SK-N-SH (cell line): ENCODE measurements at regions not wholly inside any gene's neighbourhood (a gene's known extent, or its start where the extent isn't known, plus 50 kb on each side); places are given as distances from the start of the nearest gene placed in this dataset.

ENCODE experiments used
- CTCF ChIA-PET: fragments of 300-600, 350-600 bp; formaldehyde crosslinking; extraction: SDS; loops from one replicate; lab custom pipeline; 2021; lab: Yijun Ruan, JAX
- POLR2A ChIA-PET: fragments of 350-600 bp; sonication (Branson Sonifier 250); formaldehyde crosslinking; extraction: SDS; loops from one replicate; lab custom pipeline; 2020; ENCODE audit warnings: antibody characterized with exemption, inconsistent platforms; lab: Yijun Ruan, JAX
- DNase-seq: peaks from one replicate; pipeline ENCODE4 v3.0.0; 2012
- H2AFZ ChIP-seq: fragments of 200-600 bp; sonication (generic); 2 replicates; pipeline ENCODE4 v1.8.1; 2016; ENCODE audit warnings: antibody characterized with exemption, mild to moderate bottlenecking, low read depth
- H3F3A ChIP-seq: fragments of 200-600 bp; sonication (generic); replicated peaks from 2 replicates; pipeline ENCODE3; 2016; ENCODE audit warnings: antibody characterized with exemption, mild to moderate bottlenecking; ENCODE audit not compliant: insufficient read depth
- H3K27ac ChIP-seq, 2 experiments: fragments of 200-500 bp in 1 of 2; fragments of 200-600 bp in 1 of 2; sonication (Bioruptor generic) in 1 of 2; sonication (generic), shearing (Covaris generic) in 1 of 2; 2 replicates each; pipeline versions ENCODE4 v1.5.1 to v1.6.1; 2014 to 2016; ENCODE audit warnings: low read depth in 2 of 2, inconsistent platforms in 1 of 2, low read length in 1 of 2, mild to moderate bottlenecking in 1 of 2, mixed read lengths in 1 of 2
- H3K27me3 ChIP-seq: fragments of 200-600 bp; sonication (generic), shearing (Covaris generic); 2 replicates; pipeline ENCODE4 v1.6.1; 2016; ENCODE audit warnings: mixed run types; ENCODE audit not compliant: insufficient read depth
- H3K36me3 ChIP-seq, 2 experiments: fragments of 200-500 bp in 1 of 2; fragments of 200-600 bp in 1 of 2; sonication (Bioruptor generic) in 1 of 2; sonication (generic) in 1 of 2; replicated peaks in 1 of 2; 2 replicates each; pipeline versions ENCODE3 to v1.5.1; 2014 to 2016; ENCODE audit warnings: low read length in 1 of 2, mild to moderate bottlenecking in 1 of 2; ENCODE audit not compliant: insufficient read depth in 2 of 2, control insufficient read depth in 1 of 2
- H3K4me1 ChIP-seq, 2 experiments: fragments of 200-500 bp in 1 of 2; fragments of 200-600 bp in 1 of 2; sonication (Bioruptor generic) in 1 of 2; sonication (generic), shearing (Covaris generic) in 1 of 2; 2 replicates each; pipeline versions ENCODE4 v1.5.1 to v1.6.1; 2014 to 2016; ENCODE audit warnings: low read depth in 1 of 2, low read length in 1 of 2, mixed run types in 1 of 2; ENCODE audit not compliant: insufficient read depth in 2 of 2, control insufficient read depth in 1 of 2
- H3K4me2 ChIP-seq: fragments of 200-600 bp; sonication (generic), shearing (Covaris generic); 2 replicates; pipeline ENCODE4 v1.6.1; 2017; ENCODE audit warnings: mixed run types
- H3K4me3 ChIP-seq, 2 experiments: fragments of 200-500 bp in 1 of 2; fragments of 200-600 bp in 1 of 2; sonication (Bioruptor generic) in 1 of 2; sonication (generic), shearing (Covaris generic) in 1 of 2; 2 replicates each; pipeline versions ENCODE4 v1.5.1 to v1.8.1; 2014 to 2016; ENCODE audit warnings: low read depth in 2 of 2, inconsistent platforms in 1 of 2, low read length in 1 of 2, mild to moderate bottlenecking in 1 of 2, mixed read lengths in 1 of 2, moderate library complexity in 1 of 2
- H3K79me2 ChIP-seq: fragments of 200-600 bp; sonication (generic); 2 replicates; pipeline ENCODE4 v1.8.1; 2017; ENCODE audit warnings: mild to moderate bottlenecking; ENCODE audit not compliant: insufficient read depth
- H3K9ac ChIP-seq: fragments of 200-600 bp; sonication (generic); 2 replicates; pipeline ENCODE4 v1.6.1; 2017; ENCODE audit warnings: mixed run types
- H3K9me2 ChIP-seq: fragments of 200-600 bp; sonication (generic); 2 replicates; pipeline ENCODE4 v1.6.1; 2017; ENCODE audit warnings: mixed run types
- H3K9me3 ChIP-seq: fragments of 200-600 bp; sonication (generic); 2 replicates; pipeline ENCODE4 v1.6.1; 2017; ENCODE audit warnings: mixed run types, mild to moderate bottlenecking, moderate library complexity
- H4K20me1 ChIP-seq: fragments of 200-600 bp; sonication (generic); 2 replicates; pipeline ENCODE4 v1.6.1; 2017; ENCODE audit warnings: mild to moderate bottlenecking, mixed run types; ENCODE audit not compliant: insufficient read depth
- CHD2 ChIP-seq: fragments of 150-350 bp; IDR thresholded peaks from 2 replicates; pipeline ENCODE4 v1.6.1; 2018; ENCODE audit warnings: low read length; ENCODE audit not compliant: partially characterized antibody
- ELF1 ChIP-seq: IDR thresholded peaks from 2 replicates; pipeline ENCODE4 v1.4.0; 2012
- EP300 ChIP-seq, 2 experiments: IDR thresholded peaks; 2 replicates each; pipeline versions ENCODE4 v1.4.0 to v1.6.1; 2012; ENCODE audit warnings: borderline replicate concordance in 1 of 2, low read depth in 1 of 2, low read length in 1 of 2
- EZH2phosphoT487 ChIP-seq: fragments of 200-600 bp; sonication (generic); IDR thresholded peaks from 2 replicates; pipeline ENCODE4 v1.6.1; 2017; ENCODE audit warnings: low read depth, mixed run types, mild to moderate bottlenecking, antibody characterized with exemption, moderate library complexity, borderline replicate concordance
- FOSL2 ChIP-seq: IDR thresholded peaks from 2 replicates; pipeline ENCODE4 v1.4.0; 2012; ENCODE audit warnings: low read depth, mild to moderate bottlenecking, moderate library complexity, borderline replicate concordance
- FOXM1 ChIP-seq: IDR thresholded peaks from 2 replicates; pipeline ENCODE4 v1.4.0; 2012; ENCODE audit warnings: low read depth, mild to moderate bottlenecking
- GABPA ChIP-seq: IDR thresholded peaks from 2 replicates; pipeline ENCODE4 v1.4.0; 2012; ENCODE audit warnings: low read depth, mild to moderate bottlenecking
- NFIC ChIP-seq: IDR thresholded peaks from 2 replicates; pipeline ENCODE4 v1.4.0; 2012; ENCODE audit warnings: borderline replicate concordance
- POLR2AphosphoS5 ChIP-seq: IDR thresholded peaks from 2 replicates; pipeline ENCODE4 v1.6.1; 2012; ENCODE audit warnings: low read depth, low read length
- REST ChIP-seq: IDR thresholded peaks from 2 replicates; pipeline ENCODE4 v1.6.1; 2012; ENCODE audit warnings: mild to moderate bottlenecking, low read depth, low read length, moderate library complexity
- SMC3 ChIP-seq: IDR thresholded peaks from 2 replicates; pipeline ENCODE4 v1.6.1; 2012; ENCODE audit warnings: low read depth, low read length, improper control_type of control experiment
- TAF1 ChIP-seq: IDR thresholded peaks from 2 replicates; pipeline ENCODE4 v1.6.1; 2012; ENCODE audit warnings: low read depth, mild to moderate bottlenecking, low read length, moderate library complexity, borderline replicate concordance
- TEAD4 ChIP-seq: IDR thresholded peaks from 2 replicates; pipeline ENCODE4 v1.4.0; 2012; ENCODE audit warnings: mild to moderate bottlenecking, borderline replicate concordance; ENCODE audit not compliant: insufficient read depth
- USF2 ChIP-seq: fragments of 150-350 bp; IDR thresholded peaks from 2 replicates; pipeline ENCODE4 v1.6.1; 2017; ENCODE audit warnings: antibody characterized with exemption, low read length, low read depth, borderline replicate concordance
- YY1 ChIP-seq: IDR thresholded peaks from 2 replicates; pipeline ENCODE4 v1.4.0; 2012; ENCODE audit warnings: low read depth, mild to moderate bottlenecking
- WGBS: methylation state at CpG from one replicate; pipeline ENCODE4 v1.1.6; 2017; ENCODE audit warnings: low lambda C conversion rate; 5-methylcytosine and 5-hydroxymethylcytosine counted together

GRCh38 chr13:111047326-111047725 is 67.8 kb upstream of the ARHGEF7 start:
- 18% methylated on average over 5 of the region's 5 CpGs for WGBS
- H3K4me2 ChIP-seq, result no peak overlapping the region
- H3K9me3 ChIP-seq, result no peaks in the 10 kb centered on the region
- H2AFZ ChIP-seq, result no peak overlapping the region
- ChIA-PET CTCF (no interaction called here), POLR2A (no interaction called here)
- no peaks in the 10 kb centered on the region; the same call in 1 of the 2 replicates for H3K27me3 ChIP-seq
- H3K9me2 ChIP-seq, result no peaks in the 10 kb centered on the region
- no peak overlapping the region for H3K9ac ChIP-seq
- H4K20me1 ChIP-seq, result no peaks in the 10 kb centered on the region
- H3K79me2 ChIP-seq, result no peaks in the 10 kb centered on the region
- no peak overlapping the region for H3K4me3 ChIP-seq
- no peaks in the 10 kb centered on the region for H3F3A ChIP-seq
- H3K27ac ChIP-seq, result no peak overlapping the region
- TF ChIP-seq CHD2, result no peak
- no peak for TF ChIP-seq FOSL2
- no peak for TF ChIP-seq EP300 (IDR thresholded peaks at IDR 0.05; ENCODE audit: borderline replicate concordance in 1 of 2, low read depth in 1 of 2, low read length in 1 of 2)
- no peak for TF ChIP-seq YY1
- TF ChIP-seq FOXM1, result no peak
- TF ChIP-seq NFIC, result no peak
- TF ChIP-seq REST, result no peak
- TF ChIP-seq ELF1, result no peak
- no peak for TF ChIP-seq POLR2AphosphoS5
- TF ChIP-seq TAF1, result no peak
- no peak for TF ChIP-seq GABPA
- no peak for TF ChIP-seq TEAD4
- TF ChIP-seq SMC3, result no peak
- TF ChIP-seq EZH2phosphoT487, result no peak
- no peak for TF ChIP-seq USF2
- TF ChIP-seq, all 33 proteins: peak for 0
- Histone ChIP-seq H3K4me1 (no peaks in the 10 kb centered on the region), H3K36me3 (no peaks in the 10 kb centered on the region)
- no peak for DNase-seq
